Fibroblast of mammary gland (primary cell): ENCODE measurements at regions not wholly inside any gene's neighbourhood (a gene's known extent, or its start where the extent isn't known, plus 50 kb on each side); places are given as distances from the start of the nearest gene placed in this dataset.

Experiments used
- DNase-seq: peaks from one replicate; pipeline ENCODE4 v3.0.0-alpha.2; 2010; ENCODE audit warnings: low read depth
- H3K4me3 ChIP-seq: 2 replicates; pipeline ENCODE4 v1.5.1; 2011; ENCODE audit warnings: low read depth, mild to moderate bottlenecking, low read length, moderate library complexity; ENCODE audit not compliant: control insufficient read depth
- TF ChIP-seq, protein P1 (sequence below): conservative IDR thresholded peaks from 2 replicates; pipeline ENCODE4 v1.5.1; 2011; ENCODE audit warnings: low read depth, low read length, inconsistent platforms; ENCODE audit not compliant: control insufficient read depth, insufficient read depth

DNA sequence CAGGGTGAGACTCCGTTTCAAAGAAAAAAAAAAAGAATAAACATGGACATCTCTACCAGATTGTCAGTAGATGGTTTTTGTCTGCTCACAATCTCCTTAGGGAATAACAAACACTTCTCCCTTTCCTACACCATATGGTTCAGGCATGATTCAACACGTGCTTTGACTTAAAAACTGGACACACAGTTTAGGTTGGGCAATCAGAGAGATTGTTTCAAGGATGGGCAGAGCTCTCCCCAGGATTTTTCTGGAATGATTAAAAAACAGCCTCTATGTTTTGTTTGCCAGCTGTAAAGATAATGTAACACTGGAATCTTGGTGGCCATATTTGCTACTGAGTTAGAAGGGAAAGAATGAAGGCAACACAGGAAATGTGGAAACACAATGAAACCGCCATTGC is 150.1 kb upstream of the TSC22D1 start:
- DNase-seq: peak; percentile 97
- TF ChIP-seq, protein P1, sequence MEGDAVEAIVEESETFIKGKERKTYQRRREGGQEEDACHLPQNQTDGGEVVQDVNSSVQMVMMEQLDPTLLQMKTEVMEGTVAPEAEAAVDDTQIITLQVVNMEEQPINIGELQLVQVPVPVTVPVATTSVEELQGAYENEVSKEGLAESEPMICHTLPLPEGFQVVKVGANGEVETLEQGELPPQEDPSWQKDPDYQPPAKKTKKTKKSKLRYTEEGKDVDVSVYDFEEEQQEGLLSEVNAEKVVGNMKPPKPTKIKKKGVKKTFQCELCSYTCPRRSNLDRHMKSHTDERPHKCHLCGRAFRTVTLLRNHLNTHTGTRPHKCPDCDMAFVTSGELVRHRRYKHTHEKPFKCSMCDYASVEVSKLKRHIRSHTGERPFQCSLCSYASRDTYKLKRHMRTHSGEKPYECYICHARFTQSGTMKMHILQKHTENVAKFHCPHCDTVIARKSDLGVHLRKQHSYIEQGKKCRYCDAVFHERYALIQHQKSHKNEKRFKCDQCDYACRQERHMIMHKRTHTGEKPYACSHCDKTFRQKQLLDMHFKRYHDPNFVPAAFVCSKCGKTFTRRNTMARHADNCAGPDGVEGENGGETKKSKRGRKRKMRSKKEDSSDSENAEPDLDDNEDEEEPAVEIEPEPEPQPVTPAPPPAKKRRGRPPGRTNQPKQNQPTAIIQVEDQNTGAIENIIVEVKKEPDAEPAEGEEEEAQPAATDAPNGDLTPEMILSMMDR: no peak
- H3K4me3 ChIP-seq: no peak overlapping the region

DNA sequence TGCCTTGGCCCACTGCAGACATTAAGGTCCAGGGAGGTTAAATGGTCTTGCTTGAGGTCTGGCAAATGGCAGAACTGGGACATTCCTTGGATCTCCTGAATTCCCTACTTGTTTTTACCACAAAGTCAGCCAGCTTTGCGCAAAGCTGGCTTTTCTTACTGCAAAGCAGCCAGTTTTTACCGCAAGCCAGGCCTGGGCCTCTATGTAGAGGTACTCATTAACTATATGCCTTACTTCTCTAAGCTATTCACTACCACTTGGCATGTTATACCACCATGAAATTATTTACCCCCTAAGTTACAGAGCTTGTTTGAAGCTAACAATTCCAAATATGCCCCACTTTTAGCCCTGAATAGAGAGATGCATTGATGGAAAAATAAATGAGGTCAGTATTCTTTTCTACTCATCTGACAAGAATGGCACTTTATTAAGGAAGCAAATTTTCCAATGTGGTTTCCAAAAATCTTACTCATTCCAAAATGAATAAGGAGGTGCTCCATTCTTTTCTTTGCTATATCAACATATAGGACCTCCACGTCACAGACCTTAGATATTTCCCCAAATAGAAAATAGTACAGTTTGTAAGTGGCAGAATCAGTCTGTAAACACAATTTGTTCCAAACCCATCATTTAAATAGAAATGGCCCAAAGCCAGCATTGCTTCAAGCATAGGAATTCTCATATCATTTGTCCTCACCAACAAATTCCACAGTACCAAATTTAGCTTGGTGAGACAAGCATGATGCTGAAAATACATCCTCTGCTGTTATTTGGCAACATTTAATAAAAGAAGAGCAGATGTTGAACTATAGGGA is 143.9 kb upstream of the TSC22D1 start:
- peak; percentile 88 for DNase-seq
- no peak overlapping the region for H3K4me3 ChIP-seq
- TF ChIP-seq, protein P1: no peak

DNA sequence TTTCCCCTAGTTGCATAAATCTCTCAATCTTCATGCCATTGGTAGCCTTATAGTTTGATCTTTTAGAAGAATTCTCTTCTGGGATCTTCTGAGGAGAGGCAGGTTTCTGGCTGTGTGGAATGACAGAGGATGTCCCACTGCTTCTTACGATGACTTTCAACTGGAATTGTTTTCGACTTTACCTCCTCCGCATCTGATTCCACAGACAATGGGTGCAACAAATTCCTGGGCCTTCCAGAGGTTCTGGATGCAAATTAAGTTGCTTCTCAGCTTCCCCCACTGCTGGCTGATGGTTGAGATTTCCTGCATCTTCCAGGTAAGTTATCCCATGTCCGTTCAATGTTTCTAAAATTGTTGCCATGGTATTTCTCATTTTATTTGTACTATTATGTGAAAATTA is 142.3 kb upstream of the TSC22D1 start:
- DNase-seq: no peak
- TF ChIP-seq, protein P1: no peak
- H3K4me3 ChIP-seq: no peak overlapping the region

DNA sequence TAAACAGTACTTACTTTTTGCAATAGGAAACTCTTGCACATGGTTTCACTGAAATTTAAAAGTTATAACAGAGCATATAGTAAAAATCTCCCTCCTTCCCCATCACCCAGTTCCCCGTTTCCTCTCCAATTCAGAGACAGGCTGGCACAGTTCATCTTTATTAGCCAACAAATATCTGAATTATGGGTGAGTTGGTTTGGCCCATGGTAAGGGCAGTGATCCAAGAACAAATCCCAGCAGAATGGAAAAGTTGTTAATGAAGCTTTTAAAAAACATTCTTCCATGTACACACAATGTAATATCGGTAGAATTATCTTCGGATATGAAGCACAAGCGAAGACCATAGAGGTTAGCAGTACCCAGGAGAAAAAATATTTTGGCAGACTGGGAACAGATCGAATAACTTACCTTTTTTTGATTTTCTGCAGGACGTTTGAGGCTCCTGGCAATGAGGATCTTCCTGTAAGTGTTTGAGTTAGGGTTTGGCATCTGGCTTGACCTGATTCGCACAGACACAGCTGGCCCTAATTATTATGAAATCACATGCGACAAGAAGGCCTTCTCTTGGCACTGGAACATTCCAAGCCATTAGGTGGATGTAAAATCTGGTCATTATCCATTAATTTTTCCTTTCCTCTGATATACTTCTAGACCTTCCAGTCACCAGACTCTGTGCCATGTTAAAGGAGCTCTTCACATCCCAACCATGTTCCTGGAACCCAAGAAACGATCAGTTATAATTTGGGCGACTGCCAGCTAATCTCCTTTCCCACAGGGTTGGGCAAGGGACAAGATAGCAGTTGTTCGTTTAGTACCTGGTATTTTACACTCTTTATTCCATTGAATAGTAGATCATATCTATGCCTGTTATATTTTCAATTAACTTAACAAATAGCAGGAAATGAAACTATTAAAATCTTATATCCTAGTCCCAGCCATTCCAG is 139.4 kb upstream of the TSC22D1 start:
- DNase-seq: peak; percentile 57
- TF ChIP-seq, protein P1: no peak
- H3K4me3 ChIP-seq: no peak overlapping the region

DNA sequence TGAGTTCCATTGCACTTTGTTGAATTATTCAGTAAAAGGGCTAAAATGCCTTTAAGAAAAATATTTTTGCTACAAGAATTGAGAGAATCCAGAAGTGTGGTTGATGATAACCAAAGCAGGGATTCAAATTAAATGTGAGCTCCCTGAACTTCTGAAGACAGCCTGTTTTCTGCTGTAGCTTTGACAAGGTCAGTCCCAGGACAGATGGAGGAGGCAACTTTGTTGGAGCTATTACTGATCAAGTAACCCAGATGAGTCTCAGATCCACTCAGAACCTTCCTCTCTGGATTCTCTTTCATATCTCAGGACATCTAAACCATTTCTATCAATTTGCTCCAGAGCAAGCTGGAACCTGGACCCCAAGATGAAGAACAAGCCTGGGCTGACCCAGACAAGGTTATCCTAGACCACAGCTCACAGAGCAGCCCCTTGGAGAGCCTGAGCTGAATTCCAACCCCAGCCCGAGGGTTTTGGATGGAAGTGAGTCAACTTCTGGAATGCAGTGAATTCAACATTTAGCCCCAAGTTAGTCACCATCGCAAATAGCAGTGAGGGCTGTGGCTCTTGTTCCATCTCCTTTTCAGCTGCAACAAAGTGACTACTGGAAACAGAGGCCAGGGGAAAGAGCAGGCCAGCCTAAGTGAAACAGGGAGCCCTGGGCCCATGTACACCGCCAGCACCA is 137.8 kb upstream of the TSC22D1 start:
- TF ChIP-seq, protein P1: no peak
- peak; percentile 91 for DNase-seq
- no peak overlapping the region for H3K4me3 ChIP-seq

DNA sequence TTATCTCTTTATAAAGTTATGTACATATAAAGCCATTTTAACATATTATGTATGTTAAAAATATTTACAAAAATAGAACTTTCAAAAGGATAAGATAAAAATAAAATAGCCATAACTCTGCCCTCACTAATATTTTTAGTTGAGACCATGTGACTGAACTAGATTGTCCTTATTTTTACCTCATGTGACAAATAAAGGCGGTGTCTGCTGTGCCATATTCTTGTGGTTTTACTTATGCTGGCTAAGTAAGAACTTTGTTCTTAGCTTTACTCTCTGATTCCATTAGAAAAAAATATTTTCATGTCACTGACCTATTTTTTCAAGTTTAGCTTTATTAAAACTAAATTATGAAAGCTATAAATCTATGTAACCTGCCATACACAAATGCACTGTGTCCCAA is 135.6 kb upstream of the TSC22D1 start:
- TF ChIP-seq, protein P1: no peak
- DNase-seq: no peak
- H3K4me3 ChIP-seq: no peak overlapping the region
